Ascending aorta (tissue), 2 donors: ENCODE measurements at regions not wholly inside any gene's neighbourhood (a gene's known extent, or its start where the extent isn't known, plus 50 kb on each side); places are given as distances from the start of the nearest gene placed in this dataset.
"Not testable (repeated sequence)": the region's sequence is repeated elsewhere in the genome, so short reads cannot be mapped to it uniquely, and the experiment has no call there.

Experiments
- DNase-seq, 2 donors: peaks; one replicate each; pipeline ENCODE4 v3.0.0-alpha.2; 2019; ENCODE audit warnings: low spot score in 2 of 2
- H3K27ac ChIP-seq, 2 donors: fragments of 200-600 bp; sonication (generic); one replicate each; pipeline ENCODE4 v1.5.1; 2016 to 2017; ENCODE audit warnings: mild to moderate bottlenecking in 1 of 2
- H3K27me3 ChIP-seq: fragments of 200-600 bp; sonication (generic); one replicate; pipeline ENCODE4 v1.5.1; 2017
- H3K36me3 ChIP-seq, 2 donors: fragments of 200-600 bp; sonication (generic); one replicate each; pipeline ENCODE4 v1.5.1; 2016
- H3K4me1 ChIP-seq, 2 donors: fragments of 200-600 bp; sonication (generic); one replicate each; pipeline ENCODE4 v1.5.1; 2016 to 2017; ENCODE audit warnings: mild to moderate bottlenecking in 1 of 2
- H3K4me3 ChIP-seq, 2 donors: fragments of 200-600 bp; sonication (generic); one replicate each; pipeline ENCODE4 v1.5.1; 2016 to 2017; ENCODE audit warnings: mild to moderate bottlenecking in 1 of 2
- H3K9me3 ChIP-seq, 2 donors: fragments of 200-600 bp; sonication (generic); one replicate each; pipeline ENCODE4 v1.5.1; 2016
- CTCF ChIP-seq, 3 experiments: fragments of 200-600 bp in 2 of 3; fragments of 450-650 bp in 1 of 3; sonication (generic) in 2 of 3; IDR thresholded peaks; one replicate each; pipeline ENCODE4 v1.5.1; 2016 to 2019; ENCODE audit warnings: antibody characterized with exemption in 3 of 3, mild to moderate bottlenecking in 1 of 3, moderate library complexity in 1 of 3
- intact Hi-C: fragments of 100-400 bp; cut with DNase I; formaldehyde crosslinking; loops from one replicate; pipeline ENCODE4 v1.15.1; 2023

DNA sequence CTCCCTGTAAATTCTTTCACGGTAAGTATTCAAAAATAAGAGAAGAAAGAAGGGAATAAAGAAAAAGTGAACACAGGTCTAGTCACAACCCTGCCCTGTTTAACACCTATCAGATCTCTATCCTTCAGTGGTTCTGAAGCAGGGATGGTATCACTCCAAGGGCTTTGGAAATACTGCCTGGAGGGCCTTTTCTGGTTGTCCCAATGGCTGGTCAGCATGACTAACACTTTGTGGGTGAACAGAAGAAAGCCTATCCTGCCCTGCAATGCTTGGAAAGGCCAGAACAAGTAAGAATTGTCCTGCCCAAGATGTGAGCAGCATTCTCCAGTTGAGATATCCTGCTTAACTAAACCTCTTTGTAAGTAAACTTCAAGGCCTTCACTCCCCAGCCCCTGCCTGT, 124.9 kb downstream of the TMEM167A start:
- TF ChIP-seq CTCF (IDR thresholded peaks at IDR 0.05): no peak
- H3K27me3 ChIP-seq: no peaks in the 10 kb centered on the region
- intact Hi-C loops: no loop called here
- H3K4me1 ChIP-seq: no peaks in the 10 kb centered on the region
- no peak overlapping the region for H3K27ac ChIP-seq
- H3K36me3 ChIP-seq: no peaks in the 10 kb centered on the region
- no peak for DNase-seq
- H3K4me3 ChIP-seq: no peak overlapping the region
- peaks cover 5 to 16% of the 10 kb centered on the region in 2 donors for H3K9me3 ChIP-seq

- DNase-seq, H3K4me1 ChIP-seq, H3K36me3 ChIP-seq, H3K27ac ChIP-seq, H3K9me3 ChIP-seq, H3K27me3 ChIP-seq, H3K4me3 ChIP-seq, intact Hi-C loops: not testable (repeated sequence)
Observed at GRCh38 chr5:82944267-82944666, 132.9 kb downstream of the TMEM167A start.

DNA sequence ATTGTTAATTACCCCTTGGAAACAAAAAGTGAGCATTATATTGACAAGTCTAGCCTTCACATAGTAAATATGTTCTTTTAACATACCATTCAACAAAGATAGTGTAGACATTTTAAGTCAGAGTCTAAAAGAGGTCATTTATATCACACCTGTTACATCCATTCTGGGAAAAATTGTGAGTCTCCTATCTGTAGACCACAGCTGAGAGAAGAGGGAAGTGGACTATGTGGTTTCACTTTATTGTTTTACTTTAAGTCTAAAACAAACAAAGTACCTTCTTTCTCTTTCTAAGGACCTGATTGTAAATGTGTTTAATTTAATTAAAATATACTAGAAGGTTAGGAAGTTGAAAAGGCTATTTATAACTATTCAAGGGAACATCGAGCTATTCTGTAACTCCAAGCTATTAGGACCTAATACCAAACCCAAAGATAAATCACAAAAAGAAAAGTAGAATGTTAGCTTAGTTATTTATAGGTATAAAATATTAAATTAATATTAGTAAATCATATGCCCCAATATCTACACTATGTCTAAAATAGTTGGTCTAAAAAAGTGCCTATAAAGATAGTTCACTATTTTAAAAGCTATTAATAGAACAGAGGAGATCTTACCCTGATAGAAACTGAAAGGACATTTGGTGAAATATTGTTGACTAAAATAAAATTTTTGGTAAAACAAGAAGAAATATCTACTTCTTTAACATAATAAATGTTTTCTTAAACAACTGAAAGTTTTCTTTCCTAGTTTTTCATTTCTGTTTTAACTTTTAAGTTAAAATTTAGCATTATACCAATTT, 134.9 kb downstream of the TMEM167A start:
- no peaks in the 10 kb centered on the region for H3K27me3 ChIP-seq
- H3K9me3 ChIP-seq: peaks cover 0 to 2% of the 10 kb centered on the region in 2 donors
- H3K4me3 ChIP-seq: no peak overlapping the region
- intact Hi-C loops: no loop called here
- no peak overlapping the region for H3K27ac ChIP-seq
- no peak for DNase-seq
- no peaks in the 10 kb centered on the region for H3K36me3 ChIP-seq
- TF ChIP-seq CTCF (IDR thresholded peaks at IDR 0.05): no peak
- no peaks in the 10 kb centered on the region for H3K4me1 ChIP-seq

DNA sequence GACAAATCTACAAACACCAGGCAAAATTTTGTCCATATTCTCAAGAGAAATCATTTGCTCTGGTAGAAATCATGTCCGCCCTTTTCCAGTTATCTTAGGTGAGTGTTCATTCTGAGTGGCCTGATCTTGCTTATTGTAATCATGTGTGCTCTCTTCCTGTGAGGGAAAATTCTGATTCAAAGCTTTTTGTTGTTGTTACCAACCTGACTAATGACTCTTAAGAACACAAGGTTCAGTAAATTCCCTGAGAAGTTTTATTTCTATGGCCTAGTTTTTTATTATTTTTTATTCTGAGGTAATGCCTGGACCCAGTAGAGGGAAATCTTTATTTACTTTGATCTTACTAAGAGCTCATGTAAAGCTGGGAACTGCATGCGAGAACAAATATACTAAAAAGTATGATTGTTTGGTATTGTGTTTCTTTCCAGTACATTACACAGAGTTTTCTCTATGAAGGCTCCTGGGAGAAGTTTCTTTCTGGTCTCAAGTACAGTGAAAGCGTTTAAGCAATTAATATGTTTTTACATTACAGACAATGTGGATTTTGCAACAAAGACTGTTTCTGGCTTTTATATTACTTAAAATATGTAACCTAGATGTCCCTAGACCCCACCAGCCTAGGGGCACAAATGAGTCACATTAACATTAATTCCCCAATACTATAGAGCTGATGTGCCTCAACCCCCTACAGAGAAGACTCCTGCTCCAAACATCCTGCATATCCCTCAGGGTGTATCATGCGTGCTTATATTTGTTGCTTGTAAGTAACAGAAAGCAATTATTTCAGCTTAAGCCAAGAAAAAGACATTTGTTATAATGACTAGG, 138.1 kb downstream of the TMEM167A start:
- no peaks in the 10 kb centered on the region for H3K36me3 ChIP-seq
- H3K9me3 ChIP-seq: no peaks in the 10 kb centered on the region
- H3K27ac ChIP-seq: no peak overlapping the region
- intact Hi-C loops: no loop called here
- no peak for TF ChIP-seq CTCF (IDR thresholded peaks at IDR 0.05)
- H3K4me1 ChIP-seq: no peaks in the 10 kb centered on the region
- H3K27me3 ChIP-seq: no peaks in the 10 kb centered on the region
- no peak for DNase-seq
- no peak overlapping the region for H3K4me3 ChIP-seq

DNA sequence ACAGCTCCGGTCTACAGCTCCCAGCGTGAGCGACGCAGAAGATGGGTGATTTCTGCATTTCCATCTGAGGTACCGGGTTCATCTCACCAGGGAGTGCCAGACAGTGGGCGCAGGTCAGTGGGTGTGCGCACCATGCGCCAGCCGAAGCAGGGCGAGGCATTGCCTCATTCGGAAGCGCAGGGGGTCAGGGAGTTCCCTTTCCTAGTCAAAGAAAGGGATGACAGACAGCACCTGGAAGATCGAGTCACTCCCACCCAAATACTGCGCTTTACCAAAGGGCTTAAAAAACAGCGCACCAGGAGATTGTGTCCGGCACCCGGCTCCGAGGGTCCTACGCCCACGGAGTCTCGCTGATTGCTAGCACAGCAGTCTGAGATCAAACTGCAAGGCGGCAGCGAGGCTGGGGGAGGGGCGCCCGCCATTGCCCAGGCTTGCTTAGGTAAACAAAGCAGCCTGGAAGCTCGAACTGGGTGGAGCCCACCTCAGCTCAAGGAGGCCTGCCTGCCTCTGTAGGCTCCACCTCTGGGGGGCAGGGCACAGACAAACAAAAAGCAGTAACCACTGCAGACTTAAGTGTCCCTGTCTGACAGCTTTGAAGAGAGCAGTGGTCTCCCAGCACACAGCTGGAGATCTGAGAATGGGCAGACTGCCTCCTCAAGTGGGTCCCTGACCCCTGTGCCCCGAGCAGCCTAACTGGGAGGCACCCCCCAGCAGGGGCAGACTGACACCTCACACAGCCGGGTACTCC, 144.5 kb downstream of the TMEM167A start:
- H3K27ac ChIP-seq, H3K27me3 ChIP-seq, intact Hi-C loops, H3K4me3 ChIP-seq, H3K9me3 ChIP-seq, H3K36me3 ChIP-seq, H3K4me1 ChIP-seq, DNase-seq: not testable (repeated sequence)

- Histone ChIP-seq H3K9me3 (no peaks in the 10 kb centered on the region), H3K27me3 (no peaks in the 10 kb centered on the region), H3K4me1 (no peaks in the 10 kb centered on the region), H3K27ac (no peak overlapping the region), H3K36me3 (no peaks in the 10 kb centered on the region), H3K4me3 (no peak overlapping the region)
- intact Hi-C loops: no loop called here
- TF ChIP-seq CTCF (IDR thresholded peaks at IDR 0.05): no peak
- DNase-seq: no peak
Observed at GRCh38 chr5:82931110-82931509, 146.1 kb downstream of the TMEM167A start.
